GM10248 (cell line): ENCODE measurements at regions not wholly inside any gene's neighbourhood (a gene's known extent, or its start where the extent isn't known, plus 50 kb on each side); places are given as distances from the start of the nearest gene placed in this dataset.

Experiments used
- CTCF ChIA-PET: fragments of 300-600 bp; sonication (Branson Sonifier 250); formaldehyde crosslinking; extraction: SDS; loops from one replicate; lab custom pipeline; 2021; ENCODE audit warnings: antibody characterized with exemption; lab: Yijun Ruan, JAX
- POLR2A ChIA-PET: fragments of 350-650 bp; sonication (Branson Sonifier 250); formaldehyde crosslinking; extraction: SDS; loops from one replicate; lab custom pipeline; 2020; ENCODE audit warnings: antibody characterized with exemption; lab: Yijun Ruan, JAX
- DNase-seq: peaks from one replicate; pipeline ENCODE4 v3.0.0; 2012; ENCODE audit errors: extremely low spot score
- TF ChIP-seq, protein P1 (sequence below): IDR thresholded peaks from 2 replicates; pipeline ENCODE4 v1.5.1; 2012; ENCODE audit warnings: mild to moderate bottlenecking, low read depth; ENCODE audit errors: extremely low read depth, missing control alignments, control extremely low read depth

DNA sequence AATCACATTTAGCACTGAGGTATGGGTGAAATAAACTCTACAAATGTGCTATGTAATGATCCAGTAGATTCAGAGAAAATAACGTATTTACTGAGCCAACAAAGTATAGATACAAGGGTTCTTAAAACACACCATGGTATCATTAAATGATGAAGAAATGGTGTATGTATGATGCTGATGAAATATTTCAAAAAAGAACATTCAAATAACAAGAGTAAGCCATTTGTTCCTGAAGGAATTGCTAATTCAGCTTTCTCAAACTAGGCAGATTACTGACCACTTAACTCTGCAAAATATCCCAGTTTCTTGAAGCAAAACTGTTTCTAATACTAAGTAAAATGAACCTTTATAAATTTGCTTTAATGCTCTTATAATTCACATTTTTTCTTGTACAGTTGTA is 97.6 kb upstream of the IFNE start:
- no peak for DNase-seq
- POLR2A ChIA-PET: no interaction called here
- TF ChIP-seq, protein P1, sequence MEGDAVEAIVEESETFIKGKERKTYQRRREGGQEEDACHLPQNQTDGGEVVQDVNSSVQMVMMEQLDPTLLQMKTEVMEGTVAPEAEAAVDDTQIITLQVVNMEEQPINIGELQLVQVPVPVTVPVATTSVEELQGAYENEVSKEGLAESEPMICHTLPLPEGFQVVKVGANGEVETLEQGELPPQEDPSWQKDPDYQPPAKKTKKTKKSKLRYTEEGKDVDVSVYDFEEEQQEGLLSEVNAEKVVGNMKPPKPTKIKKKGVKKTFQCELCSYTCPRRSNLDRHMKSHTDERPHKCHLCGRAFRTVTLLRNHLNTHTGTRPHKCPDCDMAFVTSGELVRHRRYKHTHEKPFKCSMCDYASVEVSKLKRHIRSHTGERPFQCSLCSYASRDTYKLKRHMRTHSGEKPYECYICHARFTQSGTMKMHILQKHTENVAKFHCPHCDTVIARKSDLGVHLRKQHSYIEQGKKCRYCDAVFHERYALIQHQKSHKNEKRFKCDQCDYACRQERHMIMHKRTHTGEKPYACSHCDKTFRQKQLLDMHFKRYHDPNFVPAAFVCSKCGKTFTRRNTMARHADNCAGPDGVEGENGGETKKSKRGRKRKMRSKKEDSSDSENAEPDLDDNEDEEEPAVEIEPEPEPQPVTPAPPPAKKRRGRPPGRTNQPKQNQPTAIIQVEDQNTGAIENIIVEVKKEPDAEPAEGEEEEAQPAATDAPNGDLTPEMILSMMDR: no peak
- CTCF ChIA-PET: interaction anchor here (1.4 kb wide), 1 partner anchor 8 kb away, joined by 3 read pairs; no protein-coding TSS in a partner anchor

DNA sequence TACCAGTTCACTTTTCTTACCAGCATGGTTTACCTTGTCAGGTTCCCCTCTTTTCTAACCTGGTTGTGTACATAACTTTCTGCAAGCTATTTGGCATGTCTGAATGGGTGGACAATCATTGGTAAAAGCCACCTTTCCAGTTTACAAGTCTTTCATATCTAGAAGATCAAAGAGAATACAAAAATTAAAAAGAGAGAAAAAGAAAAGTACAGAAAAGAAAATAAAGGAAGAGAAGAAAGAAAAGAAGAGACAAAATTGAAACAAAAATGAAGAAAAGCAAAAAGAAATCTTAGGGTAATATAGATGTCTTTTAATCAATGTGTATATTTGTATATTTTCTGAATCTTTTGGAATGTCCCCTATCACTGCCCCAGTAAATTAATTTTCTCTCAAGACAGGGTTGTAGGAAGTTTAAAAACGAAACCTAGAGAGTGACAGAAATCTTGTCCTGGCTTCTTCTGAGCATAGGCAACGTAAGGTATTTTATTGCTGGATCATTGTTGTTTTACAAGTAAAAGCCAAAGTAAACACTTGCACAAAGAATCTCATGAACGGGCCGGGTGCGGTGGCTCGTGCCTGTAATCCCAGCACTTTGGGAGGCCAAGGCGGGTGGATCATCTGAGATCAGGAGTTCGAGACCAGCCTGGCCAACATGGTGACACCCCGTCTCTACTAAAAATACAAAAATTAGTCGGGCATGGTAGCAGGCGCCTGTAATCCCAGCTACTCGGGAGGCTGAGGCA is 98.7 kb upstream of the IFNE start:
- DNase-seq: no peak
- CTCF ChIA-PET: interaction anchor here (1.2 to 1.4 kb wide), 2 partner anchors 9 to 13 kb away, joined by 3 read pairs; no protein-coding TSS in a partner anchor
- TF ChIP-seq, protein P1: no peak
- POLR2A ChIA-PET: no interaction called here

DNA sequence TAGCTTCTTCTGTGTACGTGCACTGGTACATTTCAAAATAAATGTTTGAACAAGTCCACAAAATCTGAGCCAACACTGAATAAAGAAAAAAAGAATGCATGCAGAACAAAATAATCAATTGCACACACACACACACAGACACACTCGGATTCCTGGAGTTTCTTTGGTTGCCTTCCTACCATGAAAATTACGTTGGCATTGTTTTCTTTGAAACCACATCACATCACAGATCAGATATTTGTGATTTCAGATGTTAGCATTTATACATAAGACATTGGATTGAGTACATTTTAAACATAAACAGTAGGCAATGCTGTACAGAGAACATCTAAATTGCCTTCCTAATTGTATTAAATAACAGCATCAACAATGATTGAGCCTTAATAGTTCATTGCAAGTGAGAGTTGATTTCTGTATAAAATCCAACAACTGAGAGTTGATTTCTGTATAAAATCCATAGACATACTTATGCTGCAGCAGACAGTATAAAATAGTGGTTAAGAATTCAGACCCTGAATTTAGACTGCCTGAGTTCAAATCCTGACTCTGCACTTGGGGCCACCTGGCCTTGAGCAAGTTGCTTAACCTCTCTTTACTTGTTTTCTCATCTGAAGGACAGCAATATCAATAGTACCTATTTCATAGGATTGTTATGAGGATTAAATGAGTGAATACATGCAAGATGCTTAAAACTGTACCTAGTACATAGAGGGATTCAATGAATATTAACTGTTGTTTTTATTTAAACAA is 101.7 kb upstream of the IFNE start:
- ChIA-PET CTCF (interaction anchor here (0.6 to 1.0 kb wide), 2 partner anchors 15 to 1704 kb away, joined by 3 to 4 read pairs; no protein-coding TSS in a partner anchor), POLR2A (no interaction called here)
- DNase-seq: no peak
- TF ChIP-seq, protein P1: no peak

DNA sequence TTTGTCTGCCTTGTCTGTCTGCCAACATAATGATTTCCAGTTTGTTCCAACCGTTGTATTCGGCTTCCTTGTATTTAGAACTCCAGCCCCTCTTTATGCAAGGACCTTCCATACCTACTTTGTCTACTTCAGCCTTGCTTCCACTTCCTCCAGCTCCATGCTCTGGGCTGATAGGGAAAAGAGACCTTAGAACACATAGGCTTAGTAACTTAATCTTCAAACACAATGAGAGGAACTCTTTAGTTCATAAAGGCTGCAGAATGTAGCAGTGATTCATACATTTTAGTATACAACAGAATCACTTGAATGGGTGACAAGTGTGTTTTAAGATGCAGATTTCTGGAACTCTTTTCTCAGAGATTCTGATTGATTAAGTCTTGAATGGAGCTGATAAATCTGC is 102.8 kb upstream of the IFNE start:
- ChIA-PET POLR2A (no interaction called here), CTCF (interaction anchor here (1.7 kb wide), 1 partner anchor 13 kb away, joined by 6 read pairs; no protein-coding TSS in a partner anchor)
- DNase-seq: no peak
- TF ChIP-seq, protein P1: no peak

DNA sequence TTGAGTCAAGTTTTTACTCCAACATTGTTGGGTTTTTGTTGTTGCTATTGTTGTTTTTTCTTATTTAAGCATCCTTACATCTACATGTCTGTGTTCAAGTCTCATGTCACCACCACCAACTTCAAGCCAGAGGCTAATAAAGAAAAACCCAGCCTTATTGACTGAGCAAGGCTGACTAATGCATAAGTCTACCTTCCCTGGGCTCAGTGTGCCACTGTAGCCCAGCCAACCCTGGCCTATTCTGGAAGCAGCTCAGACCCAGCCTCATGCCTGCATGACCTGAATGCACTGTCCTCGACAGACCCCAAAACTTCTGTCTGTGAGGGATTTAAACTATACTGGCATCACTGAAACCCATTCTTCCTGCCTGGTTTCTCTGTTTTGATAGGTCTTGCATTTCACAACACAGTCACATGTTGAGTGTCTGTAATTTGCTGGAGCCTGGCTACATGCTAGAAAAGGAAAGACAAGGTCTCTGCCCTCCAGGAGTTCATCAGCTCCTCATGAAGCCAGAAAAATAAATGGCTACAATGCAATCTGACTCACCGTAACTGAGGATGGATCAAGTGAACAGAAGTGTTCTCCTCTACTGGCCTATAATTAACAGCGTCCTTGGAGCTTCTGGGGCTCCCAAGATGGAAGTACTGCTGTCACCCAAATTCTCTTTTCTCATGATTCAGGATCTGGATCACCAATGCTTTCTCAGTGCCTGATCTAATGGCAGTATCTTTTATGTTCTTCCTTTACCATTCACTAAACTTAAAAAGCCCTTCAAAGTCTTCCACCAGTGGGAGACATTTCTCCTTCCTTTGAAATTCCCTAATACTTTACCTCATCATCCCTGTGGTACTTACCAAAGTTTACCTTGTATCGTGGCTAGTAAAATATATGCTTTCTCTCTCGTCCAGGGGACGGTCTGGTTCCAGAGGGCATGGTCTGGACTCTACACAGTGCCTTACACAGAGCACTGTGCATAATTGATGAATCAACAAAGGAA is 103.9 kb upstream of the IFNE start:
- TF ChIP-seq, protein P1: no peak
- ChIA-PET CTCF (interaction anchor here (1.7 kb wide), 1 partner anchor 14 kb away, joined by 6 read pairs; no protein-coding TSS in a partner anchor), POLR2A (no interaction called here)

More for the DNA sequence above, 103.9 kb upstream of the IFNE start:
- DNase-seq: no peak
